ENCODE measurements at regions not wholly inside any gene's neighbourhood (a gene's known extent, or its start where the extent isn't known, plus 50 kb on each side); places are given as distances from the start of the nearest gene placed in this dataset.

DNA sequence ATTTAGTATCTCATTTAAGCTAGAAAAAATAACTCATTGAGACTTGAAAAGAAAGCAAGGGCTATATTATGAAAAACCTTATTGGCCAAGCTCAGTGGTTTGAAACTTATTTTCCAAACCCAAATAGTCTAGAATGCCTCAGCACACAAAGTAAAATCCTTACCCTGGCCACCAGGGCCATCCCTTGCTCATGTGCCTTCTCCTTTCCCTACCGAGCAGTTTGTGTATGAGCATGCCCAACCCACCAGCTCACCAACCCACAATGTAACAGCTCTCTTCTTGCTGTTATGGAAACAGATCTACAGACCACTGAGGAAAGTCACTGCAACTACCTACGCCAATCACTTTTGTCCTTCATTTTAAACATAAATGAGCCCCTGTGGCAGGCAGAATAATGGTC is 79.6 kb upstream of the CARMIL1 start:
- TF ChIP-seq GATA2 (IDR thresholded peaks at IDR 0.05; ENCODE audit: low read depth, low read length) (no peak), GATA3 (IDR thresholded peaks at IDR 0.05; ENCODE audit: low read depth, low read length) (no peak)
